GM23248 (cell line): ENCODE measurements at regions not wholly inside any gene's neighbourhood (a gene's known extent, or its start where the extent isn't known, plus 50 kb on each side); places are given as distances from the start of the nearest gene placed in this dataset.

Source experiments
- DNase-seq: peaks from one replicate; pipeline ENCODE4 v3.0.0-alpha.2; 2015
- H2AFZ ChIP-seq: fragments of 200-600 bp; sonication (generic); 2 replicates; pipeline ENCODE4 v1.6.1; 2016; ENCODE audit warnings: antibody characterized with exemption
- H3F3A ChIP-seq: fragments of 200-600 bp; sonication (generic); 2 replicates; pipeline ENCODE4 v1.6.1; 2016; ENCODE audit warnings: mild to moderate bottlenecking, antibody characterized with exemption, mixed run types; ENCODE audit not compliant: insufficient read depth
- H3K27ac ChIP-seq: fragments of 200-600 bp; sonication (generic); 2 replicates; pipeline ENCODE4 v1.5.1; 2016; ENCODE audit warnings: mild to moderate bottlenecking
- H3K27me3 ChIP-seq: fragments of 200-600 bp; sonication (generic); replicated peaks from 2 replicates; pipeline ENCODE4 v1.6.1; 2016; ENCODE audit warnings: mild to moderate bottlenecking; ENCODE audit not compliant: insufficient read depth
- H3K36me3 ChIP-seq: fragments of 200-600 bp; sonication (generic); 2 replicates; pipeline ENCODE4 v1.6.1; 2016; ENCODE audit warnings: low read depth, mild to moderate bottlenecking
- H3K4me1 ChIP-seq: fragments of 200-600 bp; sonication (generic); 2 replicates; pipeline ENCODE4 v1.6.1; 2016; ENCODE audit warnings: mild to moderate bottlenecking; ENCODE audit not compliant: insufficient read depth
- H3K4me2 ChIP-seq: fragments of 200-600 bp; sonication (generic); one replicate; pipeline ENCODE4 v1.6.1; 2016; ENCODE audit warnings: mild to moderate bottlenecking; ENCODE audit not compliant: unreplicated experiment
- H3K4me3 ChIP-seq: fragments of 200-600 bp; sonication (generic); 2 replicates; pipeline ENCODE4 v1.5.1; 2016; ENCODE audit warnings: mild to moderate bottlenecking
- H3K79me2 ChIP-seq: fragments of 200-600 bp; sonication (generic); 2 replicates; pipeline ENCODE4 v1.6.1; 2016; ENCODE audit warnings: mild to moderate bottlenecking; ENCODE audit not compliant: insufficient read depth
- H3K9ac ChIP-seq: fragments of 200-600 bp; sonication (generic); 2 replicates; pipeline ENCODE4 v1.6.1; 2016; ENCODE audit warnings: mild to moderate bottlenecking
- H3K9me2 ChIP-seq: fragments of 200-600 bp; sonication (generic); 2 replicates; pipeline ENCODE4 v1.6.1; 2016; ENCODE audit warnings: mixed run types, mild to moderate bottlenecking, moderate library complexity; ENCODE audit not compliant: insufficient read depth
- H3K9me3 ChIP-seq: fragments of 200-600 bp; sonication (generic); one replicate; pipeline ENCODE4 v1.6.1; 2017; ENCODE audit warnings: low read depth
- H4K20me1 ChIP-seq: fragments of 200-600 bp; sonication (generic); 2 replicates; pipeline ENCODE4 v1.6.0; 2016; ENCODE audit not compliant: insufficient read depth
- EZH2 ChIP-seq: fragments of 200-600 bp; sonication (generic); IDR thresholded peaks from 2 replicates; pipeline ENCODE4 v1.6.1; 2018; ENCODE audit warnings: antibody characterized with exemption, mild to moderate bottlenecking; ENCODE audit not compliant: insufficient read depth, poor library complexity, severe bottlenecking
- EZH2phosphoT487 ChIP-seq: fragments of 200-600 bp; sonication (generic); IDR thresholded peaks from 2 replicates; pipeline ENCODE4 v1.6.1; 2018; ENCODE audit warnings: antibody characterized with exemption, moderate library complexity, mild to moderate bottlenecking, low read depth; ENCODE audit not compliant: insufficient read depth
- WGBS, 2 experiments: methylation state at CpG; one replicate each; pipeline ENCODE4 v1.1.6; 2015 to 2017; ENCODE audit warnings: low lambda C conversion rate in 2 of 2, low coverage in 1 of 2; ENCODE audit errors: missing lambda C conversion rate in 2 of 2; 5-methylcytosine and 5-hydroxymethylcytosine counted together
- in situ Hi-C: fragments of 300-500 bp; cut with MboI; formaldehyde crosslinking; loops from 2 replicates; pipeline ENCODE4 v1.15.0; 2020

GRCh38 chr20:60167812-60168211, 209.6 kb downstream of the CDH26 start:
- H3K27me3 ChIP-seq, result no peaks in the 10 kb centered on the region
- H3K9me2 ChIP-seq, result no peaks in the 10 kb centered on the region
- H2AFZ ChIP-seq, result no peak overlapping the region
- 51 to 58% methylated on average over 1 of the region's 1 CpG for WGBS, 2 experiments
- H3K9me3 ChIP-seq, result no peaks in the 10 kb centered on the region
- in situ Hi-C loops, result no loop called here
- no peaks in the 10 kb centered on the region for H4K20me1 ChIP-seq
- H3K79me2 ChIP-seq, result no peaks in the 10 kb centered on the region
- no peaks in the 10 kb centered on the region for H3K4me1 ChIP-seq
- no peak overlapping the region for H3K4me3 ChIP-seq
- no peak overlapping the region for H3K27ac ChIP-seq
- no peak for DNase-seq
- TF ChIP-seq EZH2 (no peak), EZH2phosphoT487 (no peak)
- no peak overlapping the region for H3K4me2 ChIP-seq
- H3K9ac ChIP-seq, result no peak overlapping the region
- H3K36me3 ChIP-seq, result no peaks in the 10 kb centered on the region
- H3F3A ChIP-seq, result no peaks in the 10 kb centered on the region

- in situ Hi-C loops, result no loop called here
These were observed 210.7 kb downstream of the CDH26 start for GRCh38 chr20:60168963-60169362.

DNA sequence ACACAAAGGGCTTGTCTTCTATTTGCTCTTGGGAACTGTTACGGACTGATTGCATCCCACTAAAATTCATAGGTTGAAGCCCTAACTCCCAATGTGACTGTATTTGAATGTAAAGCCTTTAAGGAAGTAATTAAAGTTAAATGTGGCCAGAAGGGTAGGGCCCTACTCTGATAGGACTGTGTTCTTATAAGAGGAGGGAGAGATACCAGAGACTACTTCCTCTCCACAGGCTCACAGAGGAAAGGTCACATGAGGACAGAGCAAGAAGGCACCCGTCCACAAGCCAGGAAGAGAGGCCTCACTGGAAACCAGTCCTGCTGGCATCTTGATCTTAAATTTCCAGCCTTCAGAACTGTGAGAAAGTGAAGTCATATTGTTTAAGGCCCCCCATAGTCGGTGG, 211.9 kb downstream of the CDH26 start:
- DNase-seq, result no peak
- Histone ChIP-seq H2AFZ (no peak overlapping the region), H4K20me1 (no peaks in the 10 kb centered on the region), H3K36me3 (no peaks in the 10 kb centered on the region), H3K4me2 (no peak overlapping the region), H3K4me3 (no peak overlapping the region), H3K9ac (no peak overlapping the region), H3K79me2 (no peaks in the 10 kb centered on the region), H3K27me3 (no peaks in the 10 kb centered on the region), H3K9me3 (no peaks in the 10 kb centered on the region), H3K27ac (no peak overlapping the region), H3F3A (no peaks in the 10 kb centered on the region), H3K4me1 (no peaks in the 10 kb centered on the region), H3K9me2 (no peaks in the 10 kb centered on the region)
- WGBS, 2 experiments, result 37 to 50% methylated on average over 3 of the region's 3 CpGs
- in situ Hi-C loops, result no loop called here
- no peak for TF ChIP-seq EZH2
- TF ChIP-seq EZH2phosphoT487, result no peak

More at GRCh38 chr20:60168963-60169362, 210.7 kb downstream of the CDH26 start:
- no peaks in the 10 kb centered on the region for H3K27me3 ChIP-seq
- no peak overlapping the region for H2AFZ ChIP-seq
- no peaks in the 10 kb centered on the region for H3F3A ChIP-seq
- no peaks in the 10 kb centered on the region for H3K36me3 ChIP-seq
- H3K9me3 ChIP-seq, result no peaks in the 10 kb centered on the region
- no peaks in the 10 kb centered on the region for H3K79me2 ChIP-seq
- no peak overlapping the region for H3K4me2 ChIP-seq
- WGBS, 2 experiments, result 48 to 56% methylated on average over 1 of the region's 1 CpG
- H3K4me3 ChIP-seq, result no peak overlapping the region
- DNase-seq, result no peak
- no peaks in the 10 kb centered on the region for H3K9me2 ChIP-seq
- H3K27ac ChIP-seq, result no peak overlapping the region
- H4K20me1 ChIP-seq, result no peaks in the 10 kb centered on the region
- no peaks in the 10 kb centered on the region for H3K4me1 ChIP-seq
- TF ChIP-seq EZH2, result no peak
- no peak for TF ChIP-seq EZH2phosphoT487
- no peak overlapping the region for H3K9ac ChIP-seq

GRCh38 chr20:60171313-60171712, 213.1 kb downstream of the CDH26 start:
- Histone ChIP-seq H3K9me3 (no peaks in the 10 kb centered on the region), H3K27ac (no peak overlapping the region), H3K27me3 (no peaks in the 10 kb centered on the region), H3K79me2 (no peaks in the 10 kb centered on the region), H3K4me2 (no peak overlapping the region), H4K20me1 (no peaks in the 10 kb centered on the region), H3K36me3 (no peaks in the 10 kb centered on the region), H3K9me2 (no peaks in the 10 kb centered on the region), H3K9ac (no peak overlapping the region), H3K4me1 (no peaks in the 10 kb centered on the region), H3F3A (no peaks in the 10 kb centered on the region), H3K4me3 (no peak overlapping the region), H2AFZ (no peak overlapping the region)
- TF ChIP-seq EZH2, result no peak
- no peak for TF ChIP-seq EZH2phosphoT487
- no peak for DNase-seq
- in situ Hi-C loops, result no loop called here

DNA sequence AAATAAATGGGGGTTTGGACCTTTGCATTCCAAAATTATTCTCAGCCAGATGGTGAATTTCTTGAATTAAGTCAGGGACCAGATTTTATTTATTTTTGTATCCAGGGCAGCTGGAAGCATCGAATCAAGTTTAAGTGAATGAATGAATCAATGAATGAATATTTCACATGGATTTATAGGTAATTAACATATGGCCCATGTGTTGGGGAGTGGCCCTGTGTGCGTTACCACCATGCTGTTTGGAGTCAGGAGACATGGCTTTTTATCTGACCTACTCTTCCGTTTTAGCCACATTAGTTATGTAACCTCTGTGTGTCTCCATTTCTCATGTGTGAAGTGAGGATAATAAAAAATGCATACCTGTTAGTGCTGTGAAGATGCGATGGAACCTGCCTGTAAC, 213.5 kb downstream of the CDH26 start:
- no peaks in the 10 kb centered on the region for H3F3A ChIP-seq
- H3K9me3 ChIP-seq, result no peaks in the 10 kb centered on the region
- TF ChIP-seq EZH2 (no peak), EZH2phosphoT487 (no peak)
- H3K4me2 ChIP-seq, result no peak overlapping the region
- 37 to 41% methylated on average over 4 of the region's 4 CpGs for WGBS, 2 experiments
- in situ Hi-C loops, result no loop called here
- H2AFZ ChIP-seq, result no peak overlapping the region
- no peaks in the 10 kb centered on the region for H3K36me3 ChIP-seq
- H3K27ac ChIP-seq, result no peak overlapping the region
- no peaks in the 10 kb centered on the region for H3K9me2 ChIP-seq
- no peaks in the 10 kb centered on the region for H3K79me2 ChIP-seq
- H3K4me3 ChIP-seq, result no peak overlapping the region
- H3K9ac ChIP-seq, result no peak overlapping the region
- H4K20me1 ChIP-seq, result no peaks in the 10 kb centered on the region
- DNase-seq, result no peak
- H3K4me1 ChIP-seq, result no peaks in the 10 kb centered on the region
- H3K27me3 ChIP-seq, result no peaks in the 10 kb centered on the region
